ENCODE measurements at regions not wholly inside any gene's neighbourhood (a gene's known extent, or its start where the extent isn't known, plus 50 kb on each side); places are given as distances from the start of the nearest gene placed in this dataset.
A peak's percentile ranks its signal among the peaks of the same experiment; 100 is the strongest.
"Not testable (repeated sequence)": the region's sequence is repeated elsewhere in the genome, so short reads cannot be mapped to it uniquely, and the experiment has no call there.

- H3K79me2 ChIP-seq (ENCODE audit: control insufficient read depth, insufficient read depth, low read length); H3K9me3 Mint-ChIP-seq (ENCODE audit: insufficient read depth); H3K4me3 Mint-ChIP-seq; H2AFZ ChIP-seq (ENCODE audit: insufficient read depth, low read depth, low read length, poor library complexity, severe bottlenecking); H3K9ac ChIP-seq (ENCODE audit: low read length); H3K36me3 ChIP-seq (replicated peaks in 1 of 2; ENCODE audit: control extremely low read depth in 1 of 2, control insufficient read depth in 1 of 2, extremely low read depth in 1 of 2, insufficient read depth in 2 of 2, low read length in 1 of 2); H4K20me1 ChIP-seq (ENCODE audit: control insufficient read depth, insufficient read depth, low read length, poor library complexity, severe bottlenecking); H3K4me1 ChIP-seq (ENCODE audit: control insufficient read depth in 2 of 2, insufficient read depth in 2 of 2, low read length in 2 of 2); DNase-seq; CTCF ChIA-PET; POLR2A ChIA-PET; H3K27ac ChIP-seq (ENCODE audit: low read length in 2 of 2); H3K9me3 ChIP-seq (ENCODE audit: control extremely low read depth in 1 of 3, control insufficient read depth in 2 of 3, insufficient read depth in 1 of 3, low read length in 2 of 3); H3K27me3 ChIP-seq (replicated peaks in 1 of 4; ENCODE audit: control extremely low read depth in 1 of 4, control insufficient read depth in 3 of 4, insufficient read depth in 4 of 4, low read length in 3 of 4); intact Hi-C loops (cut with micrococcal nuclease); H3K27ac Mint-ChIP-seq; H3K4me3 ChIP-seq (ENCODE audit: control extremely low read depth in 1 of 5, extremely low read depth in 1 of 5, insufficient read depth in 1 of 5, low read depth in 2 of 5, low read length in 4 of 5); H3K4me2 ChIP-seq (replicated peaks; ENCODE audit: low read depth, low read length, poor library complexity, severe bottlenecking); ATAC-seq (ENCODE audit: low read depth): not testable (repeated sequence)
- Mint-ChIP-seq H3K4me1 (peaks cover 11% of the 10 kb centered on the region), H3K27me3 (peaks cover 43% of the 10 kb centered on the region)
- 14% methylated on average over 2 of the region's 6 CpGs for WGBS (ENCODE audit: insufficient coverage)
These were observed 89.8 kb downstream of the TRIM43 start for GRCh38 chr2:95681589-95682081.

- intact Hi-C loops (cut with micrococcal nuclease); H3K27ac ChIP-seq (ENCODE audit: low read length in 2 of 2); H3K4me1 ChIP-seq (ENCODE audit: control insufficient read depth in 2 of 2, insufficient read depth in 2 of 2, low read length in 2 of 2); H3K9ac ChIP-seq (ENCODE audit: low read length); H3K9me3 ChIP-seq (ENCODE audit: control extremely low read depth in 1 of 3, control insufficient read depth in 2 of 3, insufficient read depth in 1 of 3, low read length in 2 of 3); CTCF ChIA-PET; DNase-seq; H3K27me3 ChIP-seq (replicated peaks in 1 of 4; ENCODE audit: control extremely low read depth in 1 of 4, control insufficient read depth in 3 of 4, insufficient read depth in 4 of 4, low read length in 3 of 4); POLR2A ChIA-PET; H4K20me1 ChIP-seq (ENCODE audit: control insufficient read depth, insufficient read depth, low read length, poor library complexity, severe bottlenecking); H3K9me3 Mint-ChIP-seq (ENCODE audit: insufficient read depth); ATAC-seq (ENCODE audit: low read depth); H3K79me2 ChIP-seq (ENCODE audit: control insufficient read depth, insufficient read depth, low read length); H3K27ac Mint-ChIP-seq; H3K36me3 ChIP-seq (replicated peaks in 1 of 2; ENCODE audit: control extremely low read depth in 1 of 2, control insufficient read depth in 1 of 2, extremely low read depth in 1 of 2, insufficient read depth in 2 of 2, low read length in 1 of 2): not testable (repeated sequence)
- WGBS (ENCODE audit: insufficient coverage) = 80% methylated on average over 1 of the region's 19 CpGs
- peaks cover 11% of the 10 kb centered on the region for H3K4me1 Mint-ChIP-seq
- peak overlapping the region; percentile 22 for H3K4me2 ChIP-seq (replicated peaks; ENCODE audit: low read depth, low read length, poor library complexity, severe bottlenecking)
- H3K4me3 ChIP-seq (ENCODE audit: control extremely low read depth in 1 of 5, extremely low read depth in 1 of 5, insufficient read depth in 1 of 5, low read depth in 2 of 5, low read length in 4 of 5) = peak overlapping the region in 1 of 5 experiments; percentile 8
- H2AFZ ChIP-seq (ENCODE audit: insufficient read depth, low read depth, low read length, poor library complexity, severe bottlenecking) = peak overlapping the region; percentile 54
- H3K4me3 Mint-ChIP-seq = peak overlapping the region; percentile 62
- peaks cover 36% of the 10 kb centered on the region for H3K27me3 Mint-ChIP-seq
These were observed 91.2 kb downstream of the TRIM43 start for GRCh38 chr2:95682889-95683517.
